Caco-2 (cell line): ENCODE measurements at regions not wholly inside any gene's neighbourhood (a gene's known extent, or its start where the extent isn't known, plus 50 kb on each side); places are given as distances from the start of the nearest gene placed in this dataset.

ENCODE experiments used
- BruUV-seq: library from RNA; stranded (reverse); fragments of 400-500 nt; replicated peaks from 2 replicates; lab custom pipeline; 2021; lab: Mats Ljungman, UMichigan
- CTCF ChIA-PET: fragments of 300-600 bp; sonication (Branson Sonifier 250); formaldehyde crosslinking; loops from one replicate; lab custom pipeline; 2022; ENCODE audit warnings: antibody characterized with exemption; lab: Charles Lee
- POLR2A ChIA-PET: fragments of 300-600 bp; sonication (Branson Sonifier 250); formaldehyde crosslinking; loops from one replicate; lab custom pipeline; 2022; ENCODE audit warnings: antibody characterized with exemption; lab: Charles Lee
- DNase-seq, 2 experiments: peaks; one replicate each; pipeline versions ENCODE4 v3.0.0 to v3.0.0-alpha.2; 2020 to 2022
- H3K27me3 ChIP-seq: replicated peaks from 2 replicates; pipeline ENCODE4 v1.6.0; 2011; ENCODE audit warnings: low read length; ENCODE audit not compliant: control insufficient read depth, insufficient read depth
- H3K36me3 ChIP-seq: 2 replicates; pipeline ENCODE4 v1.5.1; 2011; ENCODE audit warnings: low read length; ENCODE audit not compliant: control insufficient read depth, insufficient read depth
- H3K4me1 ChIP-seq: fragments of 250-450 bp; sonication (Bioruptor Pico); 2 replicates; pipeline ENCODE4 v1.5.1; 2020; ENCODE audit warnings: mild to moderate bottlenecking
- H3K4me3 ChIP-seq: 2 replicates; pipeline ENCODE4 v1.5.1; 2011; ENCODE audit warnings: low read depth, mild to moderate bottlenecking, control low read depth, low read length
- H3K9me3 ChIP-seq: fragments of 250-450 bp; sonication (Bioruptor Pico); 2 replicates; pipeline ENCODE4 v1.5.1; 2020; ENCODE audit warnings: mild to moderate bottlenecking, moderate library complexity
- H3K27ac Mint-ChIP-seq: one replicate; pipeline ENCODE4 v1.8.0; 2022; ENCODE audit warnings: mixed read lengths; ENCODE audit not compliant: unreplicated experiment
- H3K27me3 Mint-ChIP-seq: one replicate; pipeline ENCODE4 v1.8.0; 2022; ENCODE audit warnings: mixed read lengths; ENCODE audit not compliant: insufficient read depth, unreplicated experiment
- H3K36me3 Mint-ChIP-seq: one replicate; pipeline ENCODE4 v1.8.0; 2022; ENCODE audit warnings: mild to moderate bottlenecking, mixed read lengths; ENCODE audit not compliant: insufficient read depth, unreplicated experiment
- H3K4me1 Mint-ChIP-seq: one replicate; pipeline ENCODE4 v1.8.0; 2022; ENCODE audit warnings: low read depth, mixed read lengths; ENCODE audit not compliant: unreplicated experiment
- H3K4me3 Mint-ChIP-seq: one replicate; pipeline ENCODE4 v1.8.0; 2022; ENCODE audit warnings: mild to moderate bottlenecking, moderate library complexity, mixed read lengths; ENCODE audit not compliant: unreplicated experiment
- H3K9me3 Mint-ChIP-seq: one replicate; pipeline ENCODE4 v1.8.0; 2022; ENCODE audit warnings: mixed read lengths; ENCODE audit not compliant: unreplicated experiment
- CTCF ChIP-seq, 2 experiments: fragments of 200-600 bp in 1 of 2; IDR thresholded peaks; 1 replicate in 1 of 2; 2 replicates in 1 of 2; pipeline versions ENCODE4 v1.5.1 to v1.8.0; 2011 to 2022; ENCODE audit warnings: antibody characterized with exemption in 1 of 2, control low read depth in 1 of 2, inconsistent platforms in 1 of 2, low read depth in 1 of 2, low read length in 1 of 2, mild to moderate bottlenecking in 1 of 2, moderate library complexity in 1 of 2; ENCODE audit not compliant: insufficient read depth in 1 of 2, severe bottlenecking in 1 of 2, unreplicated experiment in 1 of 2
- intact Hi-C: fragments of 100-400 bp; cut with micrococcal nuclease; formaldehyde crosslinking; loops from one replicate; pipeline ENCODE4 v1.10.0; 2022; ENCODE audit not compliant: unreplicated experiment

- no TSS peak for BruUV-seq
- Mint-ChIP-seq H3K4me1 (no peaks in the 10 kb centered on the region), H3K27ac (no peak overlapping the region), H3K27me3 (peaks cover 2% of the 10 kb centered on the region), H3K36me3 (no peaks in the 10 kb centered on the region), H3K4me3 (no peak overlapping the region), H3K9me3 (peaks cover 10% of the 10 kb centered on the region)
- Histone ChIP-seq H3K9me3 (0 out of 2 replicates have a peak, but pooled peaks cover 3% of the 10 kb centered on the region), H3K4me3 (no peak overlapping the region), H3K36me3 (no peaks in the 10 kb centered on the region), H3K4me1 (no peaks in the 10 kb centered on the region), H3K27me3 (no peaks in the 10 kb centered on the region)
- DNase-seq, result no peak
- POLR2A ChIA-PET, result no interaction called here
- CTCF ChIA-PET, result no interaction called here
- intact Hi-C loops, result no loop called here
- TF ChIP-seq CTCF (IDR thresholded peaks at IDR 0.05; ENCODE audit: insufficient read depth in 1 of 2, low read depth in 1 of 2, low read length in 1 of 2, severe bottlenecking in 1 of 2, unreplicated experiment in 1 of 2), result no peak
Measured at GRCh38 chr12:16891673-16892072, 285.7 kb upstream of the LMO3 start.

GRCh38 chr12:16884819-16885218 is 278.9 kb upstream of the LMO3 start:
- H3K9me3 Mint-ChIP-seq, result peaks cover 10% of the 10 kb centered on the region
- Histone ChIP-seq H3K36me3 (no peaks in the 10 kb centered on the region), H3K4me3 (no peak overlapping the region), H3K4me1 (no peaks in the 10 kb centered on the region), H3K9me3 (no peaks in the 10 kb centered on the region), H3K27me3 (no peaks in the 10 kb centered on the region)
- BruUV-seq, result no TSS peak
- no peak for TF ChIP-seq CTCF (IDR thresholded peaks at IDR 0.05; ENCODE audit: insufficient read depth in 1 of 2, low read depth in 1 of 2, low read length in 1 of 2, severe bottlenecking in 1 of 2, unreplicated experiment in 1 of 2)
- H3K27ac Mint-ChIP-seq, result no peak overlapping the region
- no peaks in the 10 kb centered on the region for H3K4me1 Mint-ChIP-seq
- ChIA-PET POLR2A (no interaction called here), CTCF (no interaction called here)
- H3K36me3 Mint-ChIP-seq, result no peaks in the 10 kb centered on the region
- intact Hi-C loops, result no loop called here
- DNase-seq, result no peak
- no peak overlapping the region for H3K4me3 Mint-ChIP-seq
- peaks cover 9% of the 10 kb centered on the region for H3K27me3 Mint-ChIP-seq

- intact Hi-C loops, result no loop called here
- no peak overlapping the region for H3K4me3 ChIP-seq
- H3K4me1 ChIP-seq, result no peaks in the 10 kb centered on the region
- DNase-seq, result no peak
- Mint-ChIP-seq H3K27me3 (peaks cover 10% of the 10 kb centered on the region), H3K4me3 (no peak overlapping the region), H3K9me3 (peaks cover 5% of the 10 kb centered on the region), H3K36me3 (no peaks in the 10 kb centered on the region), H3K27ac (no peak overlapping the region), H3K4me1 (no peaks in the 10 kb centered on the region)
- no peak for TF ChIP-seq CTCF (IDR thresholded peaks at IDR 0.05; ENCODE audit: insufficient read depth in 1 of 2, low read depth in 1 of 2, low read length in 1 of 2, severe bottlenecking in 1 of 2, unreplicated experiment in 1 of 2)
- BruUV-seq, result no TSS peak
- H3K36me3 ChIP-seq, result no peaks in the 10 kb centered on the region
- H3K9me3 ChIP-seq, result no peaks in the 10 kb centered on the region
- no peaks in the 10 kb centered on the region for H3K27me3 ChIP-seq
- CTCF ChIA-PET, result no interaction called here
- POLR2A ChIA-PET, result no interaction called here
Measured at GRCh38 chr12:16884056-16884455, 278.1 kb upstream of the LMO3 start.
